ENCODE measurements at regions not wholly inside any gene's neighbourhood (a gene's known extent, or its start where the extent isn't known, plus 50 kb on each side); places are given as distances from the start of the nearest gene placed in this dataset.

GRCh38 chr21:40938078-40938477, 91.1 kb upstream of the DSCAM start:
- Mint-ChIP-seq H3K27ac (no peak overlapping the region), H3K9me3 (peaks cover 0 to 10% (median 2%) of the 10 kb centered on the region in 7 donors), H3K4me3 (no peak overlapping the region), H3K36me3 (no peaks in the 10 kb centered on the region), H3K4me1 (no peaks in the 10 kb centered on the region), H3K27me3 (peaks cover 0 to 6% (median 0%) of the 10 kb centered on the region in 3 donors)
- no peak for ATAC-seq (ENCODE audit: low read depth in 2 of 2)
- DNase-seq, result no peak

- no peak for ATAC-seq (ENCODE audit: low read depth in 2 of 2)
- H3K36me3 Mint-ChIP-seq, result no peaks in the 10 kb centered on the region
- DNase-seq, result no peak
- H3K4me3 Mint-ChIP-seq, result no peak overlapping the region
- H3K27ac Mint-ChIP-seq, result no peak overlapping the region
- H3K4me1 Mint-ChIP-seq, result no peaks in the 10 kb centered on the region
- peaks cover 0 to 7% (median 0%) of the 10 kb centered on the region in 7 donors for H3K9me3 Mint-ChIP-seq
- peaks cover 0 to 3% (median 0%) of the 10 kb centered on the region in 3 donors for H3K27me3 Mint-ChIP-seq
Observed at GRCh38 chr21:40938611-40939010, 91.7 kb upstream of the DSCAM start.

- peaks cover 3 to 34% (median 17%) of the 10 kb centered on the region in 7 donors for H3K9me3 Mint-ChIP-seq
- DNase-seq (no peak), ATAC-seq (ENCODE audit: low read depth in 2 of 2) (no peak)
- H3K27me3 Mint-ChIP-seq, result no peaks in the 10 kb centered on the region
- no peaks in the 10 kb centered on the region for H3K4me1 Mint-ChIP-seq
- no peak overlapping the region for H3K4me3 Mint-ChIP-seq
- no peak overlapping the region for H3K27ac Mint-ChIP-seq
- H3K36me3 Mint-ChIP-seq, result no peaks in the 10 kb centered on the region
Observed at GRCh38 chr21:40947713-40948112, 100.8 kb upstream of the DSCAM start.

- Mint-ChIP-seq H3K4me3 (no peak overlapping the region), H3K36me3 (no peaks in the 10 kb centered on the region), H3K4me1 (no peaks in the 10 kb centered on the region), H3K27ac (peak overlapping the region in 1 of 6 donors; percentile 5), H3K27me3 (peaks cover 0 to 8% (median 0%) of the 10 kb centered on the region in 3 donors), H3K9me3 (peaks cover 0 to 15% (median 5%) of the 10 kb centered on the region in 7 donors)
- DNase-seq (no peak), ATAC-seq (ENCODE audit: low read depth in 2 of 2) (no peak)
Observed at GRCh38 chr21:40950970-40951369, 104.0 kb upstream of the DSCAM start.

GRCh38 chr21:40952551-40953323, 105.8 kb upstream of the DSCAM start:
- peaks cover 0 to 21% (median 5%) of the 10 kb centered on the region in 3 donors for H3K27me3 Mint-ChIP-seq
- no peak overlapping the region for H3K4me3 Mint-ChIP-seq

GRCh38 chr21:40964691-40965090, 117.7 kb upstream of the DSCAM start:
- ATAC-seq (ENCODE audit: low read depth in 2 of 2), result no peak
- H3K4me3 Mint-ChIP-seq, result no peak overlapping the region
- no peaks in the 10 kb centered on the region for H3K4me1 Mint-ChIP-seq

More at GRCh38 chr21:40952551-40953323, 105.8 kb upstream of the DSCAM start:
- H3K27ac Mint-ChIP-seq, result no peak overlapping the region
- DNase-seq, result no peak
- ATAC-seq (ENCODE audit: low read depth in 2 of 2), result no peak
- no peaks in the 10 kb centered on the region for H3K4me1 Mint-ChIP-seq
- H3K36me3 Mint-ChIP-seq, result no peaks in the 10 kb centered on the region
- peaks cover 0 to 15% (median 5%) of the 10 kb centered on the region in 7 donors for H3K9me3 Mint-ChIP-seq

GRCh38 chr21:40967771-40968170, 120.8 kb upstream of the DSCAM start:
- DNase-seq (no peak), ATAC-seq (ENCODE audit: low read depth in 2 of 2) (no peak)
- Mint-ChIP-seq H3K4me3 (no peak overlapping the region), H3K9me3 (peaks cover 0 to 7% (median 2%) of the 10 kb centered on the region in 7 donors), H3K27me3 (peaks cover 0 to 17% (median 8%) of the 10 kb centered on the region in 3 donors), H3K36me3 (peaks cover 0 to 7% of the 10 kb centered on the region in 2 donors), H3K27ac (no peak overlapping the region), H3K4me1 (no peaks in the 10 kb centered on the region)

More at GRCh38 chr21:40964691-40965090, 117.7 kb upstream of the DSCAM start:
- Mint-ChIP-seq H3K27ac (no peak overlapping the region), H3K36me3 (peaks cover 0 to 7% of the 10 kb centered on the region in 2 donors), H3K27me3 (peaks cover 0 to 13% (median 6%) of the 10 kb centered on the region in 3 donors), H3K9me3 (peaks cover 2 to 10% (median 5%) of the 10 kb centered on the region in 7 donors)
- DNase-seq, result no peak

- no peak overlapping the region for H3K27ac Mint-ChIP-seq
- H3K4me1 Mint-ChIP-seq, result peaks cover 0 to 8% (median 3%) of the 10 kb centered on the region in 3 donors
- peaks cover 0 to 16% (median 8%) of the 10 kb centered on the region in 3 donors for H3K27me3 Mint-ChIP-seq
- DNase-seq (no peak), ATAC-seq (ENCODE audit: low read depth in 2 of 2) (no peak)
- no peak overlapping the region for H3K4me3 Mint-ChIP-seq
- no peaks in the 10 kb centered on the region for H3K36me3 Mint-ChIP-seq
- peaks cover 6 to 35% (median 12%) of the 10 kb centered on the region in 7 donors for H3K9me3 Mint-ChIP-seq
Observed at GRCh38 chr21:40972151-40972550, 125.2 kb upstream of the DSCAM start.

GRCh38 chr21:40976198-40977109, 129.5 kb upstream of the DSCAM start:
- Mint-ChIP-seq H3K4me3 (no peak overlapping the region), H3K4me1 (peaks cover 0 to 13% (median 8%) of the 10 kb centered on the region in 3 donors), H3K27ac (peak overlapping the region in 1 of 6 donors; percentile 85), H3K9me3 (peaks cover 13 to 40% (median 23%) of the 10 kb centered on the region in 7 donors), H3K27me3 (peaks cover 0 to under 1% (median 0%) of the 10 kb centered on the region in 3 donors), H3K36me3 (peaks cover 5 to 6% of the 10 kb centered on the region in 2 donors)
- DNase-seq (no peak), ATAC-seq (ENCODE audit: low read depth in 2 of 2) (no peak)

- no peak for DNase-seq
- H3K27me3 Mint-ChIP-seq, result no peaks in the 10 kb centered on the region
- H3K4me3 Mint-ChIP-seq, result no peak overlapping the region
- H3K27ac Mint-ChIP-seq, result no peak overlapping the region
- H3K9me3 Mint-ChIP-seq, result peaks cover 7 to 18% (median 14%) of the 10 kb centered on the region in 7 donors
- H3K36me3 Mint-ChIP-seq, result peaks cover 8 to 9% of the 10 kb centered on the region in 2 donors
- no peak for ATAC-seq (ENCODE audit: low read depth in 2 of 2)
- H3K4me1 Mint-ChIP-seq, result no peaks in the 10 kb centered on the region
Observed at GRCh38 chr21:40985370-40985769, 138.4 kb upstream of the DSCAM start.

GRCh38 chr21:40990366-40990765, 143.4 kb upstream of the DSCAM start:
- no peak for DNase-seq
- H3K36me3 Mint-ChIP-seq, result no peaks in the 10 kb centered on the region
- no peak for ATAC-seq (ENCODE audit: low read depth in 2 of 2)
- peaks cover 0 to 2% (median 0%) of the 10 kb centered on the region in 7 donors for H3K9me3 Mint-ChIP-seq
- H3K4me1 Mint-ChIP-seq, result no peaks in the 10 kb centered on the region
- no peak overlapping the region for H3K27ac Mint-ChIP-seq
- no peaks in the 10 kb centered on the region for H3K27me3 Mint-ChIP-seq
- H3K4me3 Mint-ChIP-seq, result no peak overlapping the region

GRCh38 chr21:40997831-40998230, 150.9 kb upstream of the DSCAM start:
- Mint-ChIP-seq H3K4me3 (no peak overlapping the region), H3K4me1 (no peaks in the 10 kb centered on the region), H3K27ac (no peak overlapping the region), H3K36me3 (peaks cover 5 to 15% of the 10 kb centered on the region in 2 donors), H3K9me3 (peaks cover 4 to 46% (median 18%) of the 10 kb centered on the region in 7 donors), H3K27me3 (no peaks in the 10 kb centered on the region)
- DNase-seq (no peak), ATAC-seq (ENCODE audit: low read depth in 2 of 2) (no peak)

- DNase-seq (no peak), ATAC-seq (ENCODE audit: low read depth in 2 of 2) (no peak)
- peaks cover 5 to 15% of the 10 kb centered on the region in 2 donors for H3K36me3 Mint-ChIP-seq
- H3K4me1 Mint-ChIP-seq, result no peaks in the 10 kb centered on the region
- H3K9me3 Mint-ChIP-seq, result peaks cover 4 to 46% (median 21%) of the 10 kb centered on the region in 7 donors
- no peak overlapping the region for H3K27ac Mint-ChIP-seq
- H3K27me3 Mint-ChIP-seq, result peaks cover 0 to 4% (median 0%) of the 10 kb centered on the region in 3 donors
- no peak overlapping the region for H3K4me3 Mint-ChIP-seq
Observed at GRCh38 chr21:41000838-41001237, 153.9 kb upstream of the DSCAM start.
